GM23248 (cell line): ENCODE measurements at regions not wholly inside any gene's neighbourhood (a gene's known extent, or its start where the extent isn't known, plus 50 kb on each side); places are given as distances from the start of the nearest gene placed in this dataset.

Source experiments
- EZH2 ChIP-seq: fragments of 200-600 bp; sonication (generic); IDR thresholded peaks from 2 replicates; pipeline ENCODE4 v1.6.1; 2018; ENCODE audit warnings: antibody characterized with exemption, mild to moderate bottlenecking; ENCODE audit not compliant: insufficient read depth, poor library complexity, severe bottlenecking
- EZH2phosphoT487 ChIP-seq: fragments of 200-600 bp; sonication (generic); IDR thresholded peaks from 2 replicates; pipeline ENCODE4 v1.6.1; 2018; ENCODE audit warnings: antibody characterized with exemption, moderate library complexity, mild to moderate bottlenecking, low read depth; ENCODE audit not compliant: insufficient read depth

DNA sequence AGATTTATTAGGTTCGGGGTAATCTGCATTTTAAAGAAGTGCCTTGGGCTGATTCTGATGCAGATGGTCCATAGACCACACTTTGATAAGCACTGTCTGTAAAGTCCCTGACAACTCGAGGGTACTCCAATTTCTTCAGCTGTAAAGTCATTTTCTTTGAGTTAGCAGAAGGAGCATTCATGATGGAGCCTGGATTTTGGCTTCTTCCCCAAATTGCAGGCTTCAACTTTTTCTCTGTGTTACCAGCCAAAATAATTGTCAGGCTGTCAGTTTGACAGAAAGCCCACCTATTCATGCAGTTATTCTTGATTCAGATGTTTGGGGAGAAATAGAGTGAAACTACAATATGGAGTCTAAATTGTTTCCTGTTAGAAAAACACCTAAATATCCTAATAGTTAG, 66.0 kb downstream of the RPL37A start:
- TF ChIP-seq EZH2 (no peak), EZH2phosphoT487 (no peak)
